NCI-H2107 treated with DMSO at 0.1 percent for 48 hours (cell line): ENCODE measurements at regions not wholly inside any gene's neighbourhood (a gene's known extent, or its start where the extent isn't known, plus 50 kb on each side); places are given as distances from the start of the nearest gene placed in this dataset.

Experiments used
- DNase-seq: peaks from one replicate; lab custom pipeline; 2025; ENCODE audit not compliant: unreplicated experiment; lab: John Stamatoyannopoulos, UW

DNA sequence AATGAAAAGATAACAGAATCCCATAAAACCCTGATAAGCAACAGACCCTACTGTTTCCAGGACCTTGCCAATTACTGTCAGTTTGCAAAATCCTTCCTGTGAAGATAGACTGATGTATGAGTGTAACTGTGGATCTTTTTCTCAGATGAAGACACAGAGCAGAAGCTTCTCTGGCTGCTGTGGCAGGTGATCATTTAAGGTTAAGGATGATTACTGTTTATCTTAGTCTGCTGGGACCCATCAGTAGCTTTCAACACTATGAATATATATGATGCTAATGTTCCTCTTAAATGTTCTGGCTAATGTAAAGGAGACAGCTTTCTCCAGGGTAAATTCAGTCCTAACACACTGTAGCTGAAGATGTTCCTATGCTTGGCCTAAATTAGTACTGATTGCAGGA, 56.0 kb upstream of the CTTNBP2 start:
- DNase-seq: no peak

DNA sequence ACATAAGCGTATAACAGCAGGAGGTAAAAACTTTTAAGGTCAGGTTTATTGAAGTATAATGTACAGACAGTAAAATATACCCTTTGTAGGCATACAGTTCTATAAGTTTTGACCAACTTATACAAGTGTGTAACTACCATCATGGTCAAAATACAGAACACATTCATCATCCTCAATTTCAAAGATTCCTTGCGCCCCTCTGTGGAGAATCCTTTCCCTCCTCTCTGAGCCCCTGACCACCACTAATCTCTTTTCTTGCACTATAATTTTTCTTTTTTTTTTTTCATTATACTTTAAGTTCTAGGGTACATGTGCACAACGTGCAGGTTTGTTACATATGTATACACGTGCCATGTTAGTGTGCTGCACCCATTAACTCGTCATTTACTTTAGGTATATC, 58.1 kb upstream of the CTTNBP2 start:
- no peak for DNase-seq

DNA sequence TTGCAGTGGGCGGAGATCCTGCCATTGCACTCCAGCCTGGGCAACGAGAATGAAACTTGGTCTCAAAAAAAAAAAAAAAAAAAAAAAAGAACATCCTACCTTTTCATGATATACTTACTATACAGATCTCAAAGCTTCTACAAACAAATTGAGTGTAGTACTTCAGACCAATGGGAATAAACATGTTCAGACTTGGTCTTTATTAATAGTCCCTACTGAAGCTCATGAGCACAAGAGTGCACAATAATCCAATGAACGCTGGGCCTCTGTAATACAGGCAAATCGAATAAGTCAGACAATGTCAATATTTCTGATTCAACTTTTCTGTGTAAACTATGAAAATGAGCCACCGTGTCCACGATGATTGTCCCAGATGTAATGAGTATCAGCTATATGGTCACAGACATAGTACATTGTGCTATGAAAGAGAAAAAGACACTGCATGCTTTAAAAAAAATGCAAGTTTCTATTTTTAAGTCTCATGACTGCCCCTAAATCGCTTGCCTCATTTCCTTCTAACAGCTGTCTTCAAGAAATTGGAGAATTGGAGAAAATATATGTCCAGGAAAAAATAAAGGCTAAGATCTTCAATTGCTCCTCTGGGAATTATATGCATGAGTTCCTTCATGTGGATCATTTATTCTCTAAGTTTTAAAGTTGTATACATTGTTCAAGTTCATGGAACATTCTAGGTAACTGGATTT, 64.0 kb upstream of the CTTNBP2 start:
- no peak for DNase-seq

DNA sequence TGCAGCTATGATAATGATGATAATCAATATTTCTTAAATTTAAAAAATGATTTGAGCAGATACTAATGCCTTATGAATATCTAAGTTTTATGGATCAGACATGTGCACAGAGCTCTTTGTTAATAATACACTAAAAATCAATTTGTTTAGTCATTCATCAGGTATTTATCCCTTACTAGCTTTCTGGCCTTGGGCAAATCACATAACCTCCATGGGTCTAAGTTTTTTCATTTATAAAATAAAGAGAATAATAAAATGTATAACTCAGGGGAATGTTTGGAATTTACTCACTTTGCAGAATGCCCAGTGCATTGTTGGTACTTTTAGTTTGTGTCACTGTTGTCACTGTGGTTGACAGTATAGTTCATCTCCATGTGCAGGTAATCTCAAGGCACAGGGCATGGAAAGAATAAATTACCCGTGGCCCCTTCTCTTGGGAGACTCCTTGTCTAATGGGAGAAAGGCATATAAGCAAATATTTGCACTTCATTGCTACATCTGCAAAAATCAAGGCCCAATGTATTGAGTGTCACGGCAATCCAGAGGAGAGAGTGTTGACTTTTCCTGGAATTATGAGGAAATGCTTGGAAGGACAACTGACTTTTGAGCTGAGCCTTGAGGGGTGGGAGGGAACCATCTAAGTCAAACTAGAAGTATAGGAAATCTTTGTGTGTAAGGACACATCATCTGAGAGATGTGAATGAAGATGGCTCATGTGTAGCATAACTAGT, 64.7 kb upstream of the CTTNBP2 start:
- no peak for DNase-seq

DNA sequence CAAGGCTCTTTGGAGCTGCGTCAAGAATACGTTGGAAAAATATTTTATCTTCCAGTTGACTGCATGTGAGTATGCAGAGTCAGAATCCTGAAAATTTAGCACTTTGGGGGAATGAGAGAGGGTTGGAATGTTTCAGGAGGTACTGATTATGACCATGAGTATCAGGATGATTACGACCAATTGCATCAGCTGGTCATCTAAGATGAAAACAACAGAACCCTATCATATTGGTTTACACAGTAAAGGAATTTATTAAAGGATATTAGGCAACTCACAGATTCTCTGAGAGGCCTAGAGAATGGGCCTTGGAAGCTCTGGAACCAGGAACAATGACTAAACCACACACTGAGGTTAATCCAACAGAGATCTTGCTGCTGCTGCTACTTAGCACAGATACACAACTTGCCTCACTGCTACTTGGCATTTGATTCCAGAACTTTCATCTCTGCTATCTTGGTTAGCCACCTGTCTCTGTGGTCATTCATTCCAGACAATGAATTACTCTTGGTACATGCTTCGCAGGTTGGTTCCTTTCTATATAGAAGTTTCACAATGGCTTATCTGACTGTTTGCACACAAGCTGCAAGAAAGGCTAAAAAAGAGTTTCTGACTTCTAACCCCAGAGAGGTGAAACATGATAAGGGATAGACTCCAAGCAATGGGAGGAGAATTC, 68.0 kb upstream of the CTTNBP2 start:
- DNase-seq: no peak

DNA sequence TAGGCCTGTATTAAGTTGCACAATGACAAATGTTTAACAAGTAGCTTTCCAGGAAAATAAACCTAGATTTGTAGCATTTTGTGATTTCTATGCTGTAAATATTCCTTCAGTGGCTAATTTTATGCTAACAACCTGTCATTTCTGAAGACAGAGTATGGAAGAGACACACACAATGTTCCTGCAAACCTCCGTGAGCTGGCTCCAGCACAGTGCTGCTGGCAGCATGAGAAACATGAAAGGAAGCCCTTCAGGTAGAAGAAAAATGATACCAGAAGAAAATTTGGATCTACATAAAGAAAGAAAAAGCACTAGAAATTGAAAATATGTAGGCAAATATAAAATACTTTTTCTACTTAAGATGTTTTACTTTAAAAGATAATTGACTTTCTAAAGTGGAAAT, 69.5 kb upstream of the CTTNBP2 start:
- DNase-seq: no peak

DNA sequence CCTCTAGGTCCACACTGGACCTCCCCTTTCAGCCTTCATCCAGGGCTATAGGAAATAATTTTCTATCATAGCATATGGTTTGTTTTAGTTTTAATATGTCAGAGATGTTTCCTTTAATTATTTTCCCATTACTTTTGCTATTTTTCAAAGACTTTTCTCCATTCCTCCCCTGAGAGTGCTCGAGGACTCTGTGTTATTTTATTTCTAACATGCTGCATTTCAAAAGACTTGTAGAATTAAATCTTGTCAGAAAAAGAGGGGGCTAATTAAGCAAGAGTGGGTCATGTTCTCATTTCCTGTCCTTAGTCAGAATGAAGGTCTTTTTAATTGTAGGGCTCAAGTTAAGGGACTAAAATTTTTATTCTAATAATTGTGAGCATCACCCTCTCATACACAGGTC, 71.6 kb upstream of the CTTNBP2 start:
- no peak for DNase-seq

DNA sequence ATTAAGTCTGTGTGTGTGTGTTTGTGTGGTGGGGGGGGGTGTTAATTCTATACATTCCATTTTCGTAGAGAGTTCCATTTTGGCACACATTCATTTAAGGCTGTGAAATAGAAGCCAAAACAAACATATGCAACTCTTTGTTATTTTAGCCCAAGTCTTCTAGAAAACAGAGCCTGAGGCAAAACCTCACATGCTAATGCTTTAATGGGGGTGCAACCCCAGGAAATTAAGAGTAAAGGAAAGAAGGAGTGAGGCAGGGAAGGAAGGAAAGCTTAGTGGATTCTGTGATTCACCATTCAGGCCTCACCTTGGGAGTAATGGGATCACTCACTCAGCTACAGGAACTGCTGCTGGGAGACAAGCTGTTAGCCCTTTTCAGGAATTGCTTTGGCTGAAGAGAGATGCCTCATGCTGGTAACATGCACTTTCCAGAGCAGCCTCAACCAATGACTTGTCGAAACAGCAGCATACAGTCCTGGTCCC, 73.0 kb upstream of the CTTNBP2 start:
- DNase-seq: no peak

DNA sequence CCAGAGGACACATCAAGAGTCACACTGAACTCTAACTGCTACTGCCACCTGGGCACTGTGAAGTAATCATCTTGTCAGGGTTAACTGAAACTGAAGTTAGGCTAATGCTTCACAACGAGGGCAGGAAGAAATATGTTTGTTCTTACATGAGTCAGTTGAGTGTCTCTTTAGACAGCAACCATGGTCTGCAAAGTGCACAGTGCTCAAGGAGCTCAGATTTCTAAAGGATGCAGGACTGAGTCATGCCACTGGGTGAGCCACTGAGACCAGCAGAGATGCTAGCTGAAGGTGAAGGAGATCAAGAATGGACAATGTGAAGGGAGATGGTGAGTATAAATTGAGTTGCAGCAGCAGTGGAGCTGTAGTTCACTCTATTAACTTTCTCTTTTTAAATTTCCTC, 76.0 kb upstream of the CTTNBP2 start:
- DNase-seq: no peak

DNA sequence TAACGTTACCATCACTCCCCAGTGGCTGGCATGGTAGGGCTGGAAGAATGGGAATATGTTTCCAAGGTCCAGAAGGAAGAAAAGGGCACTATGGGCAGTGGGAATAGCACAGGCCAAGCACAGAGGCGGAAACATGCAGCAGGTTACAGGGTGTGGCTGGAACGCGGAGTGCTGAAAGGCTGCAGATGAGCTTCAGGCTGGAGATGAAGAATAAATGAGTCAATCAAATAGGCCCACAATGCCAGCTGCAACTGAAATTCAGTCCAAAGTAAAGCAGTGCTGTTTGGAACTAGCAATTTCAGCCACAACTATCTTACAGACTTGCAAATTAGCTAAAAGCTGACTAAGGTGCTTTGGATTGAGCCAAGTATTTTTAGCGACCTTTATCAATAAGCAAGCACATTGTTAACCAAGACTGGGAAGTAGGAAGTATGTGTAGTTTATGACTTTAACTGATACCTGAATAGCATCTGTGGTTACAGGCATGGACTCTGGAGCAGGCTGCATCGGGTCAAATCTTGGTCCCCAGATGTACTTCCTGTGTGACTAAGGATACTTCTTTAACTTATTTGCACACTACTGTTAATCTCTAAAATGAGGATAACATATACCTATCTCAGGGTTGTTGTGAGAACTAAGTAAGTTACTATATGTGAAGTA, 77.5 kb upstream of the CTTNBP2 start:
- DNase-seq: no peak

DNA sequence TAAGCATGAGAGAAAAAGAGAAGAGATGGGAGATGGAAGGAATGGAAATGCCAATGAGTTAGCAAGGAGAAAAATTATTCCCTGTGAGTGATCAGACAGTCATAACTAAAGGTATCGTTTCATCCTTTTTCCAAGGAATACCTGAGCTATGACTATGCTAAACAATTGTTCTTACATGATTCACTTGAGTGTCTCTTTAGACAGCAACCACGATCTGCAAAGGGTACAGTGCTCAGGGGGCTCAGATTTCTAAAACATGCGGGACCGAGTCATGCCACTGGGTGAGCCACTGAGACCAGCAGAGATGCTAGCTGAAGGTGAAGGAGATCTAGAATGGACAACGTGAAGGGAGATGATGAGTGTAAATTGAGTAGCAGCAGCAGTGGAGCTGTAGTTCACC, 78.0 kb upstream of the CTTNBP2 start:
- no peak for DNase-seq

DNA sequence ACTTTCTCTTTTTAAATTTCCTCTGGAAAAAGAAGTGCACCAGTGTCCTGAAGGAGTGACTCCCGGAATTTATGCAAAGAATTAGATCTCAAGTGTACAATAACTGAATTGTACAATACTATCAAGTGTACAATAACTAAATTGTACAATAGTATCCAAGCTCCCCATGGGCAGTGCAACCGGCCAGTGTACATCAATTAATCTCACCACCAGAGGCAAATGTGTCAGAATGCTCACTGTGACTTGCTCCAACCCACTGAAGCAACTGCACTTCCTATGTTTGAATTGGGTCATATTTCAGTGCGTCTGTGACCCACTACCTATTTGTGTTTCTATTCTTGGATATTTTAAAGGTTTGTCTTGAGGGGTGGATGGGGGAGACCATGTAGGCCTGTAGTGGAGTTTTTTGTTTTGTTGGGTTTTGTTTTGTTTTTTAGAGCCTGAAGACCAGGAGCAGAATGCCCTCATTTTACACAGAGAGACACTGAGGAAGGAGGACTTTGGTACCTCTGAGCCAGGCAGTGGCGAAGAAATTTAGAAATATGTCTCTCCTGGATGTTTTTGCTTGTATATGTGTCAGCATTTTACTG, 78.5 kb upstream of the CTTNBP2 start:
- DNase-seq: no peak

DNA sequence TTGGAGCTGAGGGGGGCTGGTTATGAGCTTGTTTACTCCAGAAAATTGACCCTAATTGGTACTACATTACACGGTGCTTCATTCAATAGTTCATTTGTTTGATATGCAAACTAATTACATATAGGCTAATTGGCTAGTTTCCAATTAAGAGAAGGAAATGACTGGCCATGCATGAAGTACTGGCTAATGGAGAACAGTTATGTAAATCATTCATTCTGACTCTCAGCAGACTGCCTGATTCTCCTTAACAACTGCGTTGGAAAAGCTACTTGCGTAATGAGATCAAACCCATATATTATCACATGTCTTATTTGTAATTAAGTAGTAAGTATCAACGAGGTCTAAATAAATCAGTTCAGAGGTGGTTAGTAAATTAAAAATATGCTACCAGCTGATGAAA, 81.8 kb upstream of the CTTNBP2 start:
- no peak for DNase-seq

DNA sequence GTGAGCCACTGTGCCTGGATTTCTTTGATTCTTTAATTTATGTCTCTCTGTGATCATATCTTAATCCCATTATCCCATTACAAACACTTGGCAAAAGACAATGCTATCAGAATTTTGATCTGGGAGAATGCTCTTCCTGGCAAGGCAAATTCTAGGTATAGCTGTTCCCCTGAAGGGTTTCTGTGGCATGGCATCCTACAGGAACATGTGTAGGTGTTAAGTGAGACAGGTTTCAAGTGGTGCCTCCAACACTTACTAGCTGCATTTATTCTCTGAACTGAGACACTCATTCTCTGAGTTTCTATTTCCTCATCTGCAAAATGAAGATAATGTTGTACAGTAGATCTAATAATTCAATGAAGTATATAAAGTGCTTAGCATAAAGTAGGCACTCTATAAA, 87.1 kb upstream of the CTTNBP2 start:
- no peak for DNase-seq

DNA sequence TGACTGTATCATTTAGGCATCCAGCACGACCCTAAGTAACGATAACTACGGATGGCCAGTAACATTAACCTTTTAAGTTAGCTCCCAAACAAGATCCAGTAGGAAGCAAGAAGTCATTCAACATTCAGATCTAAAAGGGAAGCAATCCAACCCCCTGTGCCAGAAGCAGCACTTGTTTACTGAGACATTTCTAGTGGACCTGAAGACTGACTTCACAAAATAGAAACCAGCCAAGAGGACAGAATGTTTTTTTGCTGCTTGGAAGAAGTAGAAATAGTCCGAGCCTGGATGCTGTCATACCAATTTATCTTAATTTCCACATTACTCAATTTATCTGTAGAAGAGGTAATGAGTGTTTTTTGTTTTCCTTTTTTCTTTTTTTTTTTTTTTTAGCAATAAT, 88.0 kb upstream of the CTTNBP2 start:
- no peak for DNase-seq

DNA sequence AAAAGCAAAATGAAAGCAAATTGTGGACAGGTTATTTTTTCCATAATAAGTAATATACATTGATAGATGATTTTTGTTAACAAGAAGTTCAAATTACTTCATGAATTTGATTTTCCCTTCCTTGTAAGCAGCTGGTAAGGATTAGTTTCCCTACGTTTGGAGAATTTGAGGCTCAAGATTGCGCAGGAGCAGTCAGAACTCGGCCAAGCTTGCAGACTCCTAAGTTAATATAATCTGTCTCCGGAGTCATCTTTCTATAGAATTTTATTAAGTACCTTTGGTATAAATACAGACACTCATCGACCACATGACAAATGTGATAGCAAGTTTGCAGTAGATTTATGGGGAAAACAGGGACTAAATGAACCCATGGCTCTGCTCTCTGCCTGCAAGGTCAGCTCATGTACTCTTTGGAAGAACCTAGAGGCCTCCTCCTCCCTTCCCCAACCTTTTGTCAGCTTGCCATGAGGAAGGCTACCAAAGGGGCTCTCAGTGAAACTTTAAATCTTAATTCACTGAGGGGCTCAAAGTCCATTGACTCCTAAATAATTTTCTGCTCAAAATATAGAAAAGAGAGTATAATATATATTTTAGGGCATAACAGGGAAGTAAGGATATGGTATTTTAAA, 89.2 kb upstream of the CTTNBP2 start:
- DNase-seq: no peak

DNA sequence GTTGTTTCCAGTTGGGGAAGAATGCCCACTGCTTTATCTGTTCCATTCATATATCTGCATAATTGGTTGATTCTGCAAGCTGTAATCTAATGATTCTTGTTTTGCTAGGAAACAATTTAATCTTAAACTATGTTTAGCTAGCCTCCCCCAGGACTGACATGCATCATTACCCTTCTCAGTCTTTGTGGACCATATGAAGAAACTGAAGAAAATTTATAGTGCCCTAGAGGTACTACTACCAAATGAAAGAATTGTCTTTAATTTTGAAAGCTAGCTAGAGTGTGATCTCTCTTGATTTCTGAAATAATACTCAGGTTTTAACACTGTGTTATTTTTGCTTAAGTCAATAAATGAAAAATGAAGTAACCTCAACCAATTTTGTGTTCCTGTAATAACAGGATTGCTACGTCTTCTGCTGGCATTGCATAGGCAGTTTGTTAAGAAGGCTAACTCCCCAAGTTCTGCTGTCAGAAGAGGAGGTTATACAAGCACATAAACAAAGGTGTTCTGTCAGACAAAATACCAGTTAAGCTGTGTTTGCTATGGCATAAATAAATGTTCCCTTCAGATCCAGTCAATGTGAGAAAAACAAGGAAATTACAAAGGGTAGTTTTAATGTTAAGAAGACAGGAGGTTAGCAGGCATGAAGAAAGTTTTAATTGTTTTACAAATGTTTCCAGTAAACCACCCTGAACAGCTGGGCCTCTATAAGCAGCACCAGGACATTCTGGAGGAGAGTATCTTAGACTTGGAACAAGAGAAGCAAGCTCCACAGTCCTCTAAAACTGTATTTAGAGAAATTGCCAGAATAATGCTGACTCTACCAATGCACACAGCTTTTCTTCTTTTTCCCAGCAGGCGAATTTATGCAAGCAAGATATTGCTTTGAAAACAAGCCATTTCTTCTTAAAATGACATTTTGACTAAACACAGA, 90.3 kb upstream of the CTTNBP2 start:
- DNase-seq: no peak

DNA sequence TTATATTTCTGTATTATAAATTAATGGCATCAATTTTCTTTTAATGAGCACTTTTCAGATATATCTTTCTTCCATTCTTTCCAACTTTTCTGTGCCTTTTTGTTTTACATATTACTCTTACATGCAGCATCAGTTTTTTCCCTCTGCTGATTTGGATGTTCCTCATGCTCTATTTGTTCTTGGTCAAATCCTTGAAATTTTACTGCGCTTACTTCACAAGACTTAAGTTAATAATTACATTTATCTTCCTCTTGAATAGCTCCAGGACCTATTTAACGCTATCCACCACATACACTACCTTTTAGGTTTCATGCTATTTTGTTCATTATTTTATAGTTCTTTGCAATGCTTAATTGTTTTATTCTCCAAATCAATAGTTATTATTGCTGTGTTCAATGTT, 97.6 kb upstream of the CTTNBP2 start:
- DNase-seq: no peak

DNA sequence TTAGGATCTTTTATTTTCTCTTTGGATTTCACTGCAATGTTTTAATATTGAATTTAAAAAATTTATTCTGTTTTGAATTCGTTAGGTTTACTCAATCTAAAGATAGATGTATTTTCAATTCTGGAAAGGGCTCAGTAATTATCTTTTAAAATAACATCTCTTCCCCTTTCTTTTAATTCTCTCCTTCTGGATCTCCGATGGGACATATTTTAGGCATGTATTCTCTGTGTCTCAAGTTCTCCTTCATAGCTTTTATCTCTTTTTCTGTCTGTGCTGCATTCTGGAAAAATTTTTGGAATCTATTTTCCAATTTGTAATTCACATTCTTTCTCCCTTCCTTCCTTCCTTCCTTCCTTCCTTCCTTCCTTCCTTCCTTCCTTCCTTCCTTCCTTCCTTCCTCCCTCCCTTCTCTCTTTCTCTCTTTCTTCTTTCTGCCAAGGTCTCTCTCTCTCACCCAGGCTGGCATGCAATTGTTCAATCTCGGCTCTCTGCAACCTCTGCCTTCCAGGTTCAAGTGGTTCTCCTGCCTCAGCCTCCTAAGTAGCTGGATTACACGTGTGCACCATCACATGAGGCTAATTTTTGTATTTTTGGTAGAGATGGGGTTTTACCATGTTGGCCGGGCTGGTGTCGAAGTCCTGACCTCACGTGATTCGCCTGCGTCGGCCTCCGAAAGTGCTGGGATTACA, 98.5 kb upstream of the CTTNBP2 start:
- no peak for DNase-seq
